Keratinocyte (primary cell): ENCODE measurements at regions not wholly inside any gene's neighbourhood (a gene's known extent, or its start where the extent isn't known, plus 50 kb on each side); places are given as distances from the start of the nearest gene placed in this dataset.

Experiments used
- DNase-seq: peaks from one replicate; pipeline ENCODE4 v3.0.0-alpha.2; 2011; ENCODE audit warnings: low read depth, missing footprints, low spot score
- FAIRE-seq: peaks from 2 replicates; lab custom pipeline; 2011; peaks lifted over from hg19 to GRCh38; lab: Jason Lieb, UNC
- H2AFZ ChIP-seq: 2 replicates; pipeline ENCODE4 v1.6.0; 2012; ENCODE audit warnings: low read length, control low read depth, inconsistent platforms; ENCODE audit not compliant: control insufficient read depth
- H3K27ac ChIP-seq: 2 replicates; pipeline ENCODE4 v1.5.1; 2011; ENCODE audit warnings: low read length; ENCODE audit not compliant: control insufficient read depth, insufficient read depth
- H3K27me3 ChIP-seq: 3 replicates; pipeline ENCODE4 v1.6.0; 2011; ENCODE audit warnings: low read length; ENCODE audit not compliant: control insufficient read depth, insufficient read depth; ENCODE audit errors: extremely low read depth
- H3K36me3 ChIP-seq, 2 experiments: 2 replicates in 1 of 2; 3 replicates in 1 of 2; pipeline ENCODE4 v1.5.1; 2011; ENCODE audit warnings: low read length in 2 of 2, mild to moderate bottlenecking in 1 of 2; ENCODE audit not compliant: control insufficient read depth in 2 of 2, insufficient read depth in 2 of 2; ENCODE audit errors: extremely low read depth in 1 of 2
- H3K4me1 ChIP-seq: 3 replicates; pipeline ENCODE4 v1.5.1; 2011; ENCODE audit warnings: low read length; ENCODE audit not compliant: control insufficient read depth, insufficient read depth; ENCODE audit errors: extremely low read depth
- H3K4me2 ChIP-seq: 3 replicates; pipeline ENCODE4 v1.6.0; 2011; ENCODE audit warnings: low read depth, low read length; ENCODE audit not compliant: control insufficient read depth, insufficient read depth; ENCODE audit errors: extremely low read depth
- H3K4me3 ChIP-seq, 3 experiments: fragments of 200-600 bp in 1 of 3; sonication (generic) in 1 of 3; 2 replicates in 2 of 3; 3 replicates in 1 of 3; pipeline ENCODE4 v1.5.1; 2011 to 2016; ENCODE audit warnings: low read length in 3 of 3, mild to moderate bottlenecking in 3 of 3, control low read depth in 2 of 3, inconsistent platforms in 1 of 3, low read depth in 1 of 3, mixed read lengths in 1 of 3, mixed run types in 1 of 3, moderate library complexity in 1 of 3; ENCODE audit not compliant: control insufficient read depth in 2 of 3, insufficient read depth in 2 of 3; ENCODE audit errors: extremely low read depth in 1 of 3
- H3K79me2 ChIP-seq: 2 replicates; pipeline ENCODE4 v1.6.0; 2012; ENCODE audit warnings: low read length; ENCODE audit not compliant: control insufficient read depth, insufficient read depth
- H3K9ac ChIP-seq: 3 replicates; pipeline ENCODE4 v1.6.0; 2011; ENCODE audit warnings: low read length; ENCODE audit not compliant: control insufficient read depth, insufficient read depth; ENCODE audit errors: extremely low read depth
- H3K9me1 ChIP-seq: 3 replicates; pipeline ENCODE4 v1.6.0; 2011; ENCODE audit warnings: low read length; ENCODE audit not compliant: control insufficient read depth, insufficient read depth; ENCODE audit errors: extremely low read depth
- H3K9me3 ChIP-seq: 2 replicates; pipeline ENCODE4 v1.5.1; 2012; ENCODE audit warnings: low read depth, low read length; ENCODE audit not compliant: control insufficient read depth
- H4K20me1 ChIP-seq: 3 replicates; pipeline ENCODE4 v1.6.0; 2011; ENCODE audit warnings: low read length; ENCODE audit not compliant: control insufficient read depth, insufficient read depth; ENCODE audit errors: extremely low read depth
- EZH2 ChIP-seq: IDR thresholded peaks from one replicate; pipeline ENCODE4 v1.6.1; 2012; ENCODE audit warnings: inconsistent platforms, mild to moderate bottlenecking, low read length, moderate library complexity
- dilution Hi-C: fragments of 300-500 bp; cut with MboI; formaldehyde crosslinking; loops from one replicate; pipeline ENCODE4 v1.7.0; 2020; ENCODE audit warnings: low sequenced_read_pairs; ENCODE audit not compliant: extremely low pct_ligation_motif_present
- TF ChIP-seq, protein P1 (sequence below), 3 experiments: IDR thresholded peaks in 1 of 3; conservative IDR thresholded peaks in 1 of 3; optimal IDR thresholded peaks in 1 of 3; 2 replicates in 2 of 3; 3 replicates in 1 of 3; pipeline versions ENCODE3 to v1.5.1; 2011; ENCODE audit warnings: low read length in 3 of 3, mild to moderate bottlenecking in 3 of 3, moderate library complexity in 2 of 3, control low read depth in 1 of 3, inconsistent platforms in 1 of 3; ENCODE audit not compliant: insufficient read depth in 2 of 3; ENCODE audit errors: extremely low read depth in 1 of 3

DNA sequence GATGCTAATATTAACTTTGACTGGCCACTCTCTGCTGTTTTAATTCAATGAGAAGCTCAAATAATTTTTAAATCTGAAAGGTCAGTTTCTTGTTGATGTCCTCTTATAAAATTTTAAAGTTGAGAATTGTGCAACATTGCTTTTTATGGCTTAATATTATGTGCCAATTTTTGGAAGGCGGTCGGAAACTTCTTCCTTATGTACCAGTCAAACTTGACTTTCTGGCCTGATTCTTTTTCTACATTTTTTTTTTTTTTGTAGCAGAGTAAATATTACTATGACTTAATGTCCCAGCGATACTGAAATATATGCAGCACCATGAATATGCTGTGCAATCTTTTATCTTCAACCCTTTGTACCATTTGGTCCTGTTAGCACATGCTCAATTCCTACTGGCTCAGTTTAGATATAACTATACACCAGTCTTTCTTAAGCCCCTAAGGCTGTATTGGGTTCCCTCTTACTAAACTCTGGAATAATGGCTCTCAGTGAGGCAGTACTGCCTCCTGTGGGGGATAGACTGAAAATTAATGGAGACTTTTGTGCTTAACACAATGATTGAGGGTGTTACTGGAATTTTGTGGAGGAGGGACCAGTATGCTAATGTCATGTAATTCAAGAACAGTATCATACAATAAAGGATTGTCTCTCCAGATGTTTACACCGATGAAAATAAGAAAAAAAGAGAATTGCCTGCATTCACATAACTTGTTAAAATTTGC, 156.4 kb upstream of the SYNCRIP start:
- Histone ChIP-seq H3K4me2 (no peak overlapping the region), H3K9me3 (no peaks in the 10 kb centered on the region), H2AFZ (no peak overlapping the region), H4K20me1 (no peaks in the 10 kb centered on the region), H3K9ac (no peak overlapping the region), H3K27me3 (no peaks in the 10 kb centered on the region), H3K4me3 (no peak overlapping the region), H3K27ac (no peak overlapping the region), H3K4me1 (no peaks in the 10 kb centered on the region), H3K36me3 (no peaks in the 10 kb centered on the region), H3K9me1 (no peaks in the 10 kb centered on the region), H3K79me2 (no peaks in the 10 kb centered on the region)
- FAIRE-seq (no peak), DNase-seq (no peak)
- dilution Hi-C loops: no loop called here
- no peak for TF ChIP-seq EZH2
- TF ChIP-seq, protein P1, sequence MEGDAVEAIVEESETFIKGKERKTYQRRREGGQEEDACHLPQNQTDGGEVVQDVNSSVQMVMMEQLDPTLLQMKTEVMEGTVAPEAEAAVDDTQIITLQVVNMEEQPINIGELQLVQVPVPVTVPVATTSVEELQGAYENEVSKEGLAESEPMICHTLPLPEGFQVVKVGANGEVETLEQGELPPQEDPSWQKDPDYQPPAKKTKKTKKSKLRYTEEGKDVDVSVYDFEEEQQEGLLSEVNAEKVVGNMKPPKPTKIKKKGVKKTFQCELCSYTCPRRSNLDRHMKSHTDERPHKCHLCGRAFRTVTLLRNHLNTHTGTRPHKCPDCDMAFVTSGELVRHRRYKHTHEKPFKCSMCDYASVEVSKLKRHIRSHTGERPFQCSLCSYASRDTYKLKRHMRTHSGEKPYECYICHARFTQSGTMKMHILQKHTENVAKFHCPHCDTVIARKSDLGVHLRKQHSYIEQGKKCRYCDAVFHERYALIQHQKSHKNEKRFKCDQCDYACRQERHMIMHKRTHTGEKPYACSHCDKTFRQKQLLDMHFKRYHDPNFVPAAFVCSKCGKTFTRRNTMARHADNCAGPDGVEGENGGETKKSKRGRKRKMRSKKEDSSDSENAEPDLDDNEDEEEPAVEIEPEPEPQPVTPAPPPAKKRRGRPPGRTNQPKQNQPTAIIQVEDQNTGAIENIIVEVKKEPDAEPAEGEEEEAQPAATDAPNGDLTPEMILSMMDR (optimal IDR thresholded peaks at IDR 0.05 in 1 of 3, IDR thresholded peaks at IDR 0.05 in 1 of 3, conservative IDR thresholded peaks at IDR 0.05 in 1 of 3; ENCODE audit: extremely low read depth in 1 of 3, insufficient read depth in 2 of 3, low read length in 3 of 3): no peak

DNA sequence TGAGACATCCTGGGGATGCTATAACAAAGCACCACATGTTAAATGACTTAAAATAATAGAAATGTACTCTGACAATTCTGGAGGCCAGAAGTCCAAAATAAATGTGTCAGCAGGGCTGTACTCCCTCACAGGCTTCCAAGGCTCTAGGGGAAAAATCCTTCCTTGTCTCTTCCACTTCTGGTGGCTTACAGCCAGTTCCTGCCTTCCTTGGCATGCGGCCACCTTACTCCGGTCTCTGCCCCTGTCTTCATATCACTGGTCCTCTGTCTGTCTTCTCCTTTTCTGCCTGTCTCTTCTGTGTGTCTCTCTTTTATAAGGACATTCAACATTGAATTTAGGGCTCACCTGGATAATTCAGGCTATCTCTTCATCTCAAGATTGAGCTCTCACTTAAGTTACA, 155.3 kb upstream of the SYNCRIP start:
- no peak overlapping the region for H3K4me3 ChIP-seq
- no peak for TF ChIP-seq EZH2
- TF ChIP-seq, protein P1 (optimal IDR thresholded peaks at IDR 0.05 in 1 of 3, IDR thresholded peaks at IDR 0.05 in 1 of 3, conservative IDR thresholded peaks at IDR 0.05 in 1 of 3; ENCODE audit: extremely low read depth in 1 of 3, insufficient read depth in 2 of 3, low read length in 3 of 3): no peak
- no peak overlapping the region for H3K4me2 ChIP-seq
- DNase-seq (no peak), FAIRE-seq (no peak)
- no peaks in the 10 kb centered on the region for H3K36me3 ChIP-seq
- H2AFZ ChIP-seq: no peak overlapping the region
- no peaks in the 10 kb centered on the region for H3K27me3 ChIP-seq
- dilution Hi-C loops: no loop called here
- H3K27ac ChIP-seq: no peak overlapping the region
- no peaks in the 10 kb centered on the region for H4K20me1 ChIP-seq
- no peak overlapping the region for H3K9ac ChIP-seq
- H3K9me1 ChIP-seq: no peaks in the 10 kb centered on the region
- no peaks in the 10 kb centered on the region for H3K79me2 ChIP-seq
- H3K9me3 ChIP-seq: no peaks in the 10 kb centered on the region
- H3K4me1 ChIP-seq: no peaks in the 10 kb centered on the region
